IMR-90 (cell line): ENCODE measurements at regions not wholly inside any gene's neighbourhood (a gene's known extent, or its start where the extent isn't known, plus 50 kb on each side); places are given as distances from the start of the nearest gene placed in this dataset.
A peak's percentile ranks its signal among the peaks of the same experiment; 100 is the strongest.

Source experiments
- ATAC-seq: fragments of 200-7000 bp; cut with Tn5 transposase; 2 replicates; pipeline ENCODE4 v1.9.1; 2020; ENCODE audit warnings: low read depth, mild to moderate bottlenecking, moderate library complexity
- BruUV-seq: library from RNA; stranded (reverse); fragments of 400-500 nt; replicated peaks from 2 replicates; lab custom pipeline; 2021; lab: Mats Ljungman, UMichigan
- CTCF ChIA-PET: fragments of 300-600 bp; formaldehyde crosslinking; extraction: SDS; loops from one replicate; lab custom pipeline; 2021; ENCODE audit warnings: antibody characterized with exemption; lab: Yijun Ruan, JAX
- POLR2A ChIA-PET: fragments of 300-600 bp; sonication (Branson Sonifier 250); formaldehyde crosslinking; loops from one replicate; lab custom pipeline; 2022; ENCODE audit warnings: antibody characterized with exemption; ENCODE audit not compliant: unreplicated experiment; lab: Charles Lee
- DNase-seq: peaks from one replicate; pipeline ENCODE4 v3.0.0; 2013
- H2AFZ ChIP-seq: replicated peaks from 2 replicates; pipeline ENCODE3; 2013; ENCODE audit warnings: low read length, mild to moderate bottlenecking; ENCODE audit not compliant: poor library complexity
- H2AK5ac ChIP-seq: 2 replicates; pipeline ENCODE4 v1.6.1; 2013; ENCODE audit warnings: low read depth, low read length, inconsistent platforms
- H2AK9ac ChIP-seq: replicated peaks from 2 replicates; pipeline ENCODE3; 2013; ENCODE audit warnings: mild to moderate bottlenecking, low read depth, low read length, moderate library complexity; ENCODE audit not compliant: poor library complexity
- H2BK120ac ChIP-seq: 2 replicates; pipeline ENCODE4 v1.6.1; 2013; ENCODE audit warnings: low read depth, low read length, inconsistent platforms
- H2BK15ac ChIP-seq: 3 replicates; pipeline ENCODE4 v1.6.1; 2013; ENCODE audit warnings: low read depth, low read length, inconsistent platforms
- H2BK20ac ChIP-seq: 2 replicates; pipeline ENCODE4 v1.6.1; 2013; ENCODE audit warnings: low read depth, mild to moderate bottlenecking, inconsistent platforms, low read length, moderate library complexity
- H2BK5ac ChIP-seq: 2 replicates; pipeline ENCODE4 v1.6.1; 2013; ENCODE audit warnings: mild to moderate bottlenecking, low read depth, low read length, inconsistent platforms; ENCODE audit not compliant: poor library complexity, severe bottlenecking
- H3K14ac ChIP-seq: replicated peaks from 2 replicates; pipeline ENCODE4 v1.6.1; 2013; ENCODE audit warnings: low read depth, low read length, inconsistent platforms
- H3K18ac ChIP-seq: 2 replicates; pipeline ENCODE4 v1.6.1; 2013; ENCODE audit warnings: low read depth, low read length, control low read depth
- H3K23ac ChIP-seq: 2 replicates; pipeline ENCODE4 v1.6.1; 2013; ENCODE audit warnings: low read depth, low read length, inconsistent platforms
- H3K27ac ChIP-seq: 2 replicates; pipeline ENCODE4 v1.5.1; 2013; ENCODE audit warnings: mild to moderate bottlenecking, control low read depth, low read length; ENCODE audit not compliant: insufficient read depth
- H3K27me3 ChIP-seq: 2 replicates; pipeline ENCODE4 v1.6.1; 2013; ENCODE audit warnings: low read length; ENCODE audit not compliant: control insufficient read depth, insufficient read depth
- H3K36me3 ChIP-seq: 2 replicates; pipeline ENCODE4 v1.6.1; 2013; ENCODE audit warnings: low read length, mixed read lengths; ENCODE audit not compliant: control insufficient read depth, insufficient read depth
- H3K4ac ChIP-seq: 2 replicates; pipeline ENCODE4 v1.6.1; 2013; ENCODE audit warnings: low read depth, low read length, inconsistent platforms
- H3K4me1 ChIP-seq: 2 replicates; pipeline ENCODE4 v1.6.1; 2013; ENCODE audit warnings: low read length, mixed read lengths; ENCODE audit not compliant: control insufficient read depth, insufficient read depth
- H3K4me2 ChIP-seq: 2 replicates; pipeline ENCODE4 v1.6.1; 2013; ENCODE audit warnings: low read depth, mild to moderate bottlenecking, control low read depth, low read length, moderate library complexity
- H3K4me3 ChIP-seq: 2 replicates; pipeline ENCODE4 v1.5.1; 2013; ENCODE audit warnings: low read depth, mild to moderate bottlenecking, control low read depth, low read length, moderate library complexity; ENCODE audit not compliant: insufficient read depth
- H3K56ac ChIP-seq: 2 replicates; pipeline ENCODE4 v1.6.1; 2013; ENCODE audit warnings: low read length, inconsistent platforms; ENCODE audit not compliant: insufficient read depth; ENCODE audit errors: extremely low read depth
- H3K79me1 ChIP-seq, 2 experiments: 2 replicates each; pipeline ENCODE4 v1.6.1; 2013; ENCODE audit warnings: low read length in 2 of 2, inconsistent platforms in 1 of 2, low read depth in 1 of 2
- H3K9ac ChIP-seq: 2 replicates; pipeline ENCODE4 v1.6.1; 2013; ENCODE audit warnings: low read depth, low read length, control low read depth
- H3K9me1 ChIP-seq: 2 replicates; pipeline ENCODE4 v1.6.1; 2013; ENCODE audit warnings: low read length, inconsistent platforms; ENCODE audit not compliant: insufficient read depth
- H3K9me3 ChIP-seq: 2 replicates; pipeline ENCODE4 v1.6.1; 2013; ENCODE audit warnings: low read length; ENCODE audit not compliant: control insufficient read depth, insufficient read depth
- H4K20me1 ChIP-seq: 2 replicates; pipeline ENCODE4 v1.6.1; 2013; ENCODE audit warnings: low read length, inconsistent platforms; ENCODE audit not compliant: insufficient read depth
- H4K5ac ChIP-seq: 2 replicates; pipeline ENCODE4 v1.6.1; 2013; ENCODE audit warnings: mild to moderate bottlenecking, low read depth, low read length, control low read depth
- H4K8ac ChIP-seq, 2 experiments: 2 replicates each; pipeline ENCODE4 v1.6.1; 2013; ENCODE audit warnings: low read depth in 2 of 2, low read length in 2 of 2, control low read depth in 1 of 2, inconsistent platforms in 1 of 2
- H4K91ac ChIP-seq: 2 replicates; pipeline ENCODE4 v1.6.1; 2013; ENCODE audit warnings: low read depth, low read length, inconsistent platforms; ENCODE audit not compliant: insufficient read depth
- CEBPB ChIP-seq: IDR thresholded peaks from 2 replicates; pipeline ENCODE4 v1.6.1; 2012; ENCODE audit warnings: low read depth, low read length, improper control_type of control experiment
- CHD1 ChIP-seq: IDR thresholded peaks from 2 replicates; pipeline ENCODE4 v1.6.1; 2012; ENCODE audit warnings: low read depth, low read length, improper control_type of control experiment
- FOS ChIP-seq: fragments of 150-350 bp; IDR thresholded peaks from 2 replicates; pipeline ENCODE4 v1.6.1; 2016; ENCODE audit warnings: low read depth, low read length
- MXI1 ChIP-seq: IDR thresholded peaks from 2 replicates; pipeline ENCODE4 v1.6.1; 2012; ENCODE audit warnings: low read depth, mild to moderate bottlenecking, low read length, moderate library complexity, borderline replicate concordance
- NFE2L2 ChIP-seq: fragments of 150-350 bp; IDR thresholded peaks from 2 replicates; pipeline ENCODE4 v1.6.1; 2016; ENCODE audit warnings: low read depth, mild to moderate bottlenecking, low read length
- RCOR1 ChIP-seq: IDR thresholded peaks from 2 replicates; pipeline ENCODE4 v1.6.1; 2012; ENCODE audit warnings: mild to moderate bottlenecking, low read length, improper control_type of control experiment; ENCODE audit not compliant: insufficient replicate concordance
- SMC3 ChIP-seq: fragments of 150-350 bp; IDR thresholded peaks from 2 replicates; pipeline ENCODE4 v1.6.1; 2016; ENCODE audit warnings: low read depth, mild to moderate bottlenecking, antibody characterized with exemption, low read length, moderate library complexity
- WGBS, 2 experiments: methylation state at CpG; one replicate each; pipeline versions ENCODE4 v1.1.5 to v1.1.7; 2013; ENCODE audit warnings: missing lambda C conversion rate in 2 of 2; ENCODE audit not compliant: insufficient read length in 1 of 2; ENCODE audit errors: extremely low coverage in 2 of 2; 5-methylcytosine and 5-hydroxymethylcytosine counted together
- dilution Hi-C: fragments of 300-500 bp; cut with HindIII; formaldehyde crosslinking; loops from one replicate; pipeline ENCODE4 v1.14.3; 2018; ENCODE audit warnings: low sequenced_read_pairs; ENCODE audit not compliant: unreplicated experiment
- in situ Hi-C: fragments of 300-500 bp; cut with MboI; formaldehyde crosslinking; loops from 3 replicates; pipeline ENCODE4 v1.14.3; 2019; ENCODE audit warnings: low sequenced_read_pairs, inconsistent platforms, mixed read lengths
- intact Hi-C: fragments of 100-400 bp; cut with micrococcal nuclease; formaldehyde crosslinking; loops from 2 replicates; pipeline ENCODE4 v1.10.0; 2022

GRCh38 chr1:95171270-95172245 is 54.4 kb downstream of the TLCD4 start:
- 40% methylated on average over 1 of the region's 7 CpGs; no CpG with 5 or more reads in 1 of the 2 experiments for WGBS, 2 experiments
- H4K91ac ChIP-seq: no peak overlapping the region
- no peak overlapping the region for H2AFZ ChIP-seq
- DNase-seq (no peak), ATAC-seq (no peak)
- H2BK15ac ChIP-seq: no peak overlapping the region
- H3K4ac ChIP-seq: no peak overlapping the region
- TF ChIP-seq NFE2L2 (no peak), CEBPB (peak; percentile 54), SMC3 (no peak), CHD1 (no peak), MXI1 (no peak), FOS (no peak), RCOR1 (no peak)
- H3K36me3 ChIP-seq: no peaks in the 10 kb centered on the region
- dilution Hi-C loops (no loop called here), intact Hi-C loops (no loop called here), in situ Hi-C loops (no loop called here)
- no peaks in the 10 kb centered on the region for H4K20me1 ChIP-seq
- H3K27me3 ChIP-seq: no peaks in the 10 kb centered on the region
- no peak overlapping the region for H4K8ac ChIP-seq
- H4K5ac ChIP-seq: no peak overlapping the region
- H2BK20ac ChIP-seq: no peak overlapping the region
- H3K4me1 ChIP-seq: peaks cover 4% of the 10 kb centered on the region; the same call in 1 of the 2 replicates
- CTCF ChIA-PET: no interaction called here
- no peak overlapping the region for H3K9ac ChIP-seq
- H3K27ac ChIP-seq: no peak overlapping the region
- H3K79me1 ChIP-seq: no peaks in the 10 kb centered on the region
- H2AK9ac ChIP-seq: no peak overlapping the region
- no peak overlapping the region for H3K56ac ChIP-seq
- no peaks in the 10 kb centered on the region for H3K9me3 ChIP-seq
- no peaks in the 10 kb centered on the region; the same call in 1 of the 2 replicates for H3K9me1 ChIP-seq
- H3K18ac ChIP-seq: no peak overlapping the region
- no TSS peak for BruUV-seq
- no peak overlapping the region for H2BK5ac ChIP-seq
- POLR2A ChIA-PET: no interaction called here
- no peak overlapping the region for H3K4me3 ChIP-seq
- H3K23ac ChIP-seq: no peak overlapping the region
- no peak overlapping the region for H3K4me2 ChIP-seq
- H2BK120ac ChIP-seq: no peak overlapping the region
- no peak overlapping the region for H3K14ac ChIP-seq
- H2AK5ac ChIP-seq: no peak overlapping the region
